Fibroblast of mammary gland (primary cell): ENCODE measurements at regions not wholly inside any gene's neighbourhood (a gene's known extent, or its start where the extent isn't known, plus 50 kb on each side); places are given as distances from the start of the nearest gene placed in this dataset.

Experiments used
- DNase-seq: peaks from one replicate; pipeline ENCODE4 v3.0.0-alpha.2; 2010; ENCODE audit warnings: low read depth
- H3K4me3 ChIP-seq: 2 replicates; pipeline ENCODE4 v1.5.1; 2011; ENCODE audit warnings: low read depth, mild to moderate bottlenecking, low read length, moderate library complexity; ENCODE audit not compliant: control insufficient read depth
- CTCF ChIP-seq: conservative IDR thresholded peaks from 2 replicates; pipeline ENCODE4 v1.5.1; 2011; ENCODE audit warnings: low read depth, low read length, inconsistent platforms; ENCODE audit not compliant: control insufficient read depth, insufficient read depth

GRCh38 chr16:31707743-31708335 is 165.8 kb upstream of the ZNF267 start:
- no peak for TF ChIP-seq CTCF
- H3K4me3 ChIP-seq = no peak overlapping the region
- no peak for DNase-seq

GRCh38 chr16:31708348-31708747 is 165.3 kb upstream of the ZNF267 start:
- DNase-seq = no peak
- H3K4me3 ChIP-seq = no peak overlapping the region
- no peak for TF ChIP-seq CTCF

- no peak for DNase-seq
- H3K4me3 ChIP-seq = no peak overlapping the region
- no peak for TF ChIP-seq CTCF
Observed at GRCh38 chr16:31709181-31709580, 164.4 kb upstream of the ZNF267 start.

- DNase-seq = no peak
- no peak for TF ChIP-seq CTCF
- no peak overlapping the region for H3K4me3 ChIP-seq
Observed at GRCh38 chr16:31710134-31710533, 163.5 kb upstream of the ZNF267 start.

GRCh38 chr16:31710880-31711279 is 162.7 kb upstream of the ZNF267 start:
- no peak for DNase-seq
- no peak overlapping the region for H3K4me3 ChIP-seq
- no peak for TF ChIP-seq CTCF

GRCh38 chr16:31711344-31711845 is 162.2 kb upstream of the ZNF267 start:
- H3K4me3 ChIP-seq = no peak overlapping the region
- TF ChIP-seq CTCF = no peak
- no peak for DNase-seq

- H3K4me3 ChIP-seq = no peak overlapping the region
- TF ChIP-seq CTCF = no peak
- no peak for DNase-seq
Observed at GRCh38 chr16:31712064-31712540, 161.5 kb upstream of the ZNF267 start.
